BLaER1 treated with 17β-estradiol and CSF1 and Interleukin-3, amounts not matched to agents 10 nM and 100 nM (cell line): ENCODE measurements at regions not wholly inside any gene's neighbourhood (a gene's known extent, or its start where the extent isn't known, plus 50 kb on each side); places are given as distances from the start of the nearest gene placed in this dataset.
A peak's percentile ranks its signal among the peaks of the same experiment; 100 is the strongest.

Experiments
- H3K27ac ChIP-seq, 11 experiments: shearing (Covaris generic); formaldehyde crosslinking; 2 replicates each; pipeline ENCODE4 v1.8.1; 2022
- H3K27me3 ChIP-seq, 11 experiments: shearing (Covaris generic); formaldehyde crosslinking; 2 replicates each; pipeline ENCODE4 v1.8.1; 2022
- H3K36me3 ChIP-seq, 11 experiments: shearing (Covaris generic); formaldehyde crosslinking; 2 replicates each; pipeline ENCODE4 v1.8.1; 2022
- H3K4me1 ChIP-seq, 10 experiments: shearing (Covaris generic); formaldehyde crosslinking; 2 replicates each; pipeline ENCODE4 v1.8.1; 2022
- H3K4me2 ChIP-seq, 11 experiments: shearing (Covaris generic); formaldehyde crosslinking; 2 replicates each; pipeline ENCODE4 v1.8.1; 2022
- H3K4me3 ChIP-seq, 10 experiments: shearing (Covaris generic); formaldehyde crosslinking; 2 replicates each; pipeline ENCODE4 v1.8.1; 2022
- H3K9ac ChIP-seq, 11 experiments: shearing (Covaris generic); formaldehyde crosslinking; 2 replicates each; pipeline ENCODE4 v1.8.1; 2022
- H3K9me3 ChIP-seq, 11 experiments: shearing (Covaris generic); formaldehyde crosslinking; replicated peaks in 1 of 11; 2 replicates each; pipeline ENCODE4 v1.8.1; 2022
- H4K20me1 ChIP-seq, 11 experiments: shearing (Covaris generic); formaldehyde crosslinking; 2 replicates each; pipeline ENCODE4 v1.8.1; 2022
- Cebpa-rat ChIP-seq, 11 experiments: shearing (Covaris generic); IDR thresholded peaks; 2 replicates each; pipeline ENCODE4 v1.8.1; 2022

DNA sequence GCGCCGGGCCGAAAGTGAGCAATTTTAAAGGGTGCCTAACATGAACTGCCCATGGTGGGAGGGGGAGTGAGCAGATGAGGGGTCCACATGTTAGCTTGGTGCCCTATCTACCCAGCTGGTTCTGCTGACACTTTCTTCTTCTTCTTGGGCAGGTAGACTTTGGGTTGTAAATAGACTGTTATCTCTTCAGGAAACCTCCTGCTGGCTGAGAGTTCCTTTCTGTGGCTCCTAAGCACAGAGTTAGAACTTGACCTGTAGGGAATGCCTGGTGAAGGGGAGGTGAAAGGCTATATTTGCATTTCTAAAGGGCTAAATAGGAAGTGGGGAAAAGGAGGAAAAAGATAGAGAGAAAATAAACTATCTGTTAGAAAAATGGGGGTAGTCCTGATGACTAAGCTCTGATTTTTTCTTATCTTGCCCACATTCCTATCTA lies 521.4 kb upstream of the TGFBR2 start:
- H3K36me3 ChIP-seq, result no peaks in the 10 kb centered on the region
- no peak overlapping the region for H3K9ac ChIP-seq

GRCh38 chr3:30085486-30085885 lies 520.9 kb upstream of the TGFBR2 start:
- Histone ChIP-seq H3K9ac (no peak overlapping the region), H3K9me3 (no peaks in the 10 kb centered on the region), H3K36me3 (no peaks in the 10 kb centered on the region), H3K4me3 (no peak overlapping the region), H3K4me2 (no peak overlapping the region), H3K27ac (no peak overlapping the region), H4K20me1 (no peaks in the 10 kb centered on the region), H3K4me1 (no peaks in the 10 kb centered on the region), H3K27me3 (no peaks in the 10 kb centered on the region)
- TF ChIP-seq Cebpa-rat (IDR thresholded peaks at IDR 0.05), result no peak

More for the DNA sequence above, 521.4 kb upstream of the TGFBR2 start:
- no peak overlapping the region for H3K4me2 ChIP-seq
- H3K27ac ChIP-seq, result no peak overlapping the region
- H3K4me3 ChIP-seq, result no peak overlapping the region
- no peaks in the 10 kb centered on the region for H4K20me1 ChIP-seq
- H3K27me3 ChIP-seq, result no peaks in the 10 kb centered on the region
- H3K4me1 ChIP-seq, result no peaks in the 10 kb centered on the region
- no peaks in the 10 kb centered on the region for H3K9me3 ChIP-seq
- TF ChIP-seq Cebpa-rat (IDR thresholded peaks at IDR 0.05), result no peak

DNA sequence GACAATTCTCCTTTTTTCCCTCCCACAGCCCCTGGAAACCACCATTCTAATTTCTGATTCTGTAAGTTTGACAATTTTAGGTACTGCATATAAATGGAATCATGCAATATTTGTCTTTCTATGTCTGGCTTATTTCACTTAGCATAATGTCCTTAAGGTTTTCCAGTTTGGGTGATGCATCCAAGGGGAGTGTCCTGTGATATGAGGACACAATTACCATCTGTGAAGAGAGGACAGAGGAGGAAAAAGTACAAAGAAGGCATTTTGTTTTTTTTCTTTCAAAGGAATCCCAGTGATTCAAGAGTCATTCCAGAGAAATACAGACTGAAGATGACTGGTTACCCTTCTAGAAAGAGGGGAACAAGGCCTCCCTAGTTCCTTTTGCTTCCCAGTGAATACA lies 514.7 kb upstream of the TGFBR2 start:
- H3K27ac ChIP-seq, result no peak overlapping the region
- H3K4me2 ChIP-seq, result no peak overlapping the region
- H3K9me3 ChIP-seq, result peaks cover 9 to 22% (median 14%) of the 10 kb centered on the region in 11 experiments; a peak in 21 of 22 replicates
- no peaks in the 10 kb centered on the region for H3K36me3 ChIP-seq
- H3K9ac ChIP-seq, result no peak overlapping the region
- H3K4me1 ChIP-seq, result 0 out of 20 replicates have a peak, but pooled peaks cover 0 to 4% (median 0%) of the 10 kb centered on the region in 10 experiments
- no peak overlapping the region for H3K4me3 ChIP-seq
- no peaks in the 10 kb centered on the region for H3K27me3 ChIP-seq
- TF ChIP-seq Cebpa-rat (IDR thresholded peaks at IDR 0.05), result no peak
- no peaks in the 10 kb centered on the region for H4K20me1 ChIP-seq

- TF ChIP-seq Cebpa-rat (IDR thresholded peaks at IDR 0.05), result no peak
- Histone ChIP-seq H3K27ac (no peak overlapping the region), H3K27me3 (no peaks in the 10 kb centered on the region)
These were observed 509.3 kb upstream of the TGFBR2 start for GRCh38 chr3:30097022-30097650.

GRCh38 chr3:30098243-30098642 lies 508.2 kb upstream of the TGFBR2 start:
- Histone ChIP-seq H4K20me1 (no peaks in the 10 kb centered on the region), H3K27me3 (no peaks in the 10 kb centered on the region), H3K9me3 (peaks cover 2 to 15% (median 6%) of the 10 kb centered on the region in 11 experiments; a peak in 20 of 22 replicates), H3K4me3 (no peak overlapping the region), H3K4me2 (0 out of 22 replicates have a peak overlapping the region, but pooled peaks of 1 of the 11 experiments have one; percentile 0), H3K9ac (no peak overlapping the region), H3K4me1 (peaks cover 0 to 13% (median 0%) of the 10 kb centered on the region in 10 experiments; a peak in 3 of 20 replicates), H3K27ac (no peak overlapping the region), H3K36me3 (no peaks in the 10 kb centered on the region)
- TF ChIP-seq Cebpa-rat (IDR thresholded peaks at IDR 0.05), result no peak

More at GRCh38 chr3:30097022-30097650, 509.3 kb upstream of the TGFBR2 start:
- Histone ChIP-seq H3K4me3 (no peak overlapping the region), H3K36me3 (no peaks in the 10 kb centered on the region), H3K4me2 (no peak overlapping the region), H4K20me1 (no peaks in the 10 kb centered on the region), H3K4me1 (peaks cover 0 to 13% (median 0%) of the 10 kb centered on the region in 10 experiments; a peak in 3 of 20 replicates), H3K9me3 (peaks cover 9 to 22% (median 14%) of the 10 kb centered on the region in 11 experiments; a peak in 21 of 22 replicates), H3K9ac (no peak overlapping the region)

DNA sequence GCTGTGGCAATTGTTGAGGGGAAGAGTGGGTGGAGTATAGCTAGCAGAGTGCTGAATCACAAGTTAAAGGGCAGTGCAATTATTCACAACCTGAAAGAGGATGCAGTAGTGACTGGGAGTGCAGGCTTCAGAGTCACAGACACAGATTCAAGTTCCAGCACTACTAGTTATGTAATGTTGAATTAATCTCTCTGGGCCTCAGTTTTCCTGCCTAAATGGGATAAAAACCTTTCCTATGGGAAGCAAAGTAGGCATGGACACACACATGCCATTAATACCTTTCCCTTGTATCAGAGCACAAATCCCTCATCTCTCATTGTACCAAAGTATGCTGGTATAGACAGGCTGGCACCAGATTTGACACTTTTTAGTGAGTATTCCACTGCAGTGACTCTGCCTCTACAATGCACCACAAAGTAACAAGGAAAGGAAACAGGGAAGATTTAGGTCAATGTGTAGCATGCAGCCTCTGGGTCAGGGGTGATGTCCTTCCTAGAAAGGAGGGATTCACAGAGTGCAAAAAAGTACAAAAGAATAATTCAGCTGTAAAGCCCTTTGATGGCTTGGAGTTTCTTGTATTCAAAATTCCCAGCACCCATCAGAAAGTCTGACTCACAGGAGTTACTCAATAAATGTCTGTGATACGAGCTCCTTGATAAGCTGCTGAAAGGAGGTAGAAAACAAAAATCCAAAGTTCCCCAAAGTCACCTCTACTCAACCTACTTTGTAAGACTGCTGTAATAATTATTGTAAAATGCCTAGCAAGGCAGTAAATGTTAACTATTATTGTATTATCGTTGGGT lies 507.5 kb upstream of the TGFBR2 start:
- Histone ChIP-seq H3K36me3 (no peaks in the 10 kb centered on the region), H3K27me3 (no peaks in the 10 kb centered on the region), H3K4me2 (peak overlapping the region in 2 of 11 experiments; percentile 0 to 7; a peak in 2 of 22 replicates), H3K27ac (no peak overlapping the region), H3K9ac (no peak overlapping the region), H3K4me3 (no peak overlapping the region), H3K4me1 (peaks cover 0 to 13% (median 0%) of the 10 kb centered on the region in 10 experiments; a peak in 3 of 20 replicates), H3K9me3 (peaks cover 0 to 10% (median under 1%) of the 10 kb centered on the region in 11 experiments; a peak in 2 of 22 replicates), H4K20me1 (no peaks in the 10 kb centered on the region)
- no peak for TF ChIP-seq Cebpa-rat (IDR thresholded peaks at IDR 0.05)

DNA sequence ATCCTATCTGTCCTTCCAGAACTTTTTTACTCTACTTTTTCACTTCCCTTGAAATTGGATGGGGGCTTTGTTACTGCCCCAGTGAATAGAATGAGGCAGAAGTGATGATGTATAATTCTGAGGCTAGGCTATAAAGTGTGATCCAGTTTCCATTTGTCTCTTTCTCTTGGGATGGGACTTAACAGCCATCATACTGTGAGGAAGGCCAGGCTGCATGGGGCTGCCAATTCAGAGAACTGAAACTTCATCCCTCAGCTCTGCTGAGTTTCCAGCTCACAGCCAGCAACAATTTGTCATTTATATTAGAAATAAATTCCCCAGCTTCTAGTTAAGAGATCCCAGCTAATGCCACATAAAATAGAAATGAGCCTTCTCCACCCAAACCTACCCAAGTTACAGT lies 504.0 kb upstream of the TGFBR2 start:
- Histone ChIP-seq H3K9ac (no peak overlapping the region), H3K27me3 (no peaks in the 10 kb centered on the region), H3K4me2 (no peak overlapping the region), H3K36me3 (no peaks in the 10 kb centered on the region), H4K20me1 (no peaks in the 10 kb centered on the region), H3K4me1 (peaks cover 0 to 8% (median 0%) of the 10 kb centered on the region in 10 experiments; a peak in 3 of 20 replicates), H3K27ac (no peak overlapping the region), H3K4me3 (no peak overlapping the region), H3K9me3 (peaks cover 0 to 14% (median 9%) of the 10 kb centered on the region in 11 experiments; a peak in 13 of 22 replicates)
- no peak for TF ChIP-seq Cebpa-rat (IDR thresholded peaks at IDR 0.05)

DNA sequence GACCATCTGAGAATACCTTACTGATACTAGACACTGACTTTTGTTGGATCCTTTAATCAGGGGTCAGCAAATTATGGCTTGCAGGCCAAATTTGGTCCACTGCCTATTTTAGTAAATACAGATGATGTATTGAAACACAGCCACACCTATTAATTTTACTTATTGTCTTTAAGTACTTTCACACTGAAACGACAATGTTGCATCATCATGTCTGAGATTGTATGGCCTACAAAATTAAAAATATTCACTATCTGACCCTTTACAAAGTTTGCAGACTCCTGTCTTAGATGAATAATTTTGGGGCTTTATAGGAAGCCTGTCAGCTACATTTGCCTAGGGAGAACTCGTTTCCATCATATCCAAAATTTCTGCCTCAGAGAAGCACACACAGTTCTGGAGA lies 503.2 kb upstream of the TGFBR2 start:
- H4K20me1 ChIP-seq, result no peaks in the 10 kb centered on the region

GRCh38 chr3:30107531-30107930 lies 498.9 kb upstream of the TGFBR2 start:
- H3K4me1 ChIP-seq, result peaks cover 0 to 7% (median 0%) of the 10 kb centered on the region in 10 experiments; a peak in 6 of 20 replicates
- TF ChIP-seq Cebpa-rat (IDR thresholded peaks at IDR 0.05), result no peak
- no peaks in the 10 kb centered on the region for H3K27me3 ChIP-seq
- H3K27ac ChIP-seq, result no peak overlapping the region
- H3K9me3 ChIP-seq, result peaks cover 0 to 14% (median 9%) of the 10 kb centered on the region in 11 experiments; a peak in 13 of 22 replicates
- no peak overlapping the region for H3K4me2 ChIP-seq
- H3K36me3 ChIP-seq, result no peaks in the 10 kb centered on the region
- no peak overlapping the region for H3K9ac ChIP-seq
- no peak overlapping the region for H3K4me3 ChIP-seq
- H4K20me1 ChIP-seq, result no peaks in the 10 kb centered on the region

More for the DNA sequence above, 503.2 kb upstream of the TGFBR2 start:
- H3K4me2 ChIP-seq, result no peak overlapping the region
- no peaks in the 10 kb centered on the region for H3K27me3 ChIP-seq
- H3K36me3 ChIP-seq, result no peaks in the 10 kb centered on the region
- no peak overlapping the region for H3K27ac ChIP-seq
- H3K9me3 ChIP-seq, result peaks cover 0 to 14% (median 9%) of the 10 kb centered on the region in 11 experiments; a peak in 13 of 22 replicates
- H3K4me3 ChIP-seq, result no peak overlapping the region
- peaks cover 0 to 8% (median 0%) of the 10 kb centered on the region in 10 experiments; a peak in 3 of 20 replicates for H3K4me1 ChIP-seq
- no peak overlapping the region for H3K9ac ChIP-seq
- TF ChIP-seq Cebpa-rat (IDR thresholded peaks at IDR 0.05), result no peak
